DND-41 (cell line): ENCODE measurements at regions not wholly inside any gene's neighbourhood (a gene's known extent, or its start where the extent isn't known, plus 50 kb on each side); places are given as distances from the start of the nearest gene placed in this dataset.
"Not testable (repeated sequence)": the region's sequence is repeated elsewhere in the genome, so short reads cannot be mapped to it uniquely, and the experiment has no call there.

ENCODE experiments used
- EZH2 ChIP-seq: IDR thresholded peaks from 3 replicates; pipeline ENCODE4 v1.6.1; 2012; ENCODE audit warnings: borderline replicate concordance, low read depth, mild to moderate bottlenecking, moderate library complexity, low read length, inconsistent platforms; ENCODE audit not compliant: severe bottlenecking
- TF ChIP-seq, protein P1 (sequence below): IDR thresholded peaks from 2 replicates; pipeline ENCODE4 v1.5.1; 2012; ENCODE audit warnings: borderline replicate concordance, low read length, moderate library complexity, mild to moderate bottlenecking; ENCODE audit not compliant: poor library complexity, severe bottlenecking; ENCODE audit errors: extremely low read depth

DNA sequence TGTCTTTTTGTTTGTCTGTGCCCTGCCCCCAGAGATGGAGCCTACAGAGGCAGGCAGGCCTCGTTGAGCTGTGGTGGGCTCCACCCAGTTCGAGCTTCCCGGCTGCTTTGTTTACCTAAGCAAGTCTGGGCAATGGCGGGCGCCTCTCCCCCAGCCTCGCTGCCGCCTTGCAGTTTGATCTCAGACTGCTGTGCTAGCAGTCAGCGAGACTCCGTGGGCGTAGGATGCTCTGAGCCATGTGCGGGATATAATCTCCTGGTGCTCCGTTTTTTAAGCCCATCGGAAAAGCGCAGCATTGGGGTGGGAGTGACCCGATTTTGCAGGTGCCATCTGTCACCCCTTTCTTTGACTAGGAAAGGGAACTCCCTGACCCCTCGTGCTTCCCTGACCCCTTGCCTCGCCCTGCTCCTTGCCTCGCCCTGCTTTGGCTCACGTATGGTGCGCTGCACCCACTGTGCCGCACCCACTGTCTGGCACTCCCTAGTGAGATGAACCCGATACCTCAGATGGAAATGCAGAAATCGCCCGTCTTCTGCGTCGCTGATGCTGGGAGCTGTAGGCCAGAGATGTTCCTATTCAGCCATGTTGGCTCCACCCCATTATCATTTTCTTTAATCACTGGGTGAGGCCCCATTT is 269.0 kb upstream of the RBMS1 start:
- TF ChIP-seq, protein P1, sequence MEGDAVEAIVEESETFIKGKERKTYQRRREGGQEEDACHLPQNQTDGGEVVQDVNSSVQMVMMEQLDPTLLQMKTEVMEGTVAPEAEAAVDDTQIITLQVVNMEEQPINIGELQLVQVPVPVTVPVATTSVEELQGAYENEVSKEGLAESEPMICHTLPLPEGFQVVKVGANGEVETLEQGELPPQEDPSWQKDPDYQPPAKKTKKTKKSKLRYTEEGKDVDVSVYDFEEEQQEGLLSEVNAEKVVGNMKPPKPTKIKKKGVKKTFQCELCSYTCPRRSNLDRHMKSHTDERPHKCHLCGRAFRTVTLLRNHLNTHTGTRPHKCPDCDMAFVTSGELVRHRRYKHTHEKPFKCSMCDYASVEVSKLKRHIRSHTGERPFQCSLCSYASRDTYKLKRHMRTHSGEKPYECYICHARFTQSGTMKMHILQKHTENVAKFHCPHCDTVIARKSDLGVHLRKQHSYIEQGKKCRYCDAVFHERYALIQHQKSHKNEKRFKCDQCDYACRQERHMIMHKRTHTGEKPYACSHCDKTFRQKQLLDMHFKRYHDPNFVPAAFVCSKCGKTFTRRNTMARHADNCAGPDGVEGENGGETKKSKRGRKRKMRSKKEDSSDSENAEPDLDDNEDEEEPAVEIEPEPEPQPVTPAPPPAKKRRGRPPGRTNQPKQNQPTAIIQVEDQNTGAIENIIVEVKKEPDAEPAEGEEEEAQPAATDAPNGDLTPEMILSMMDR = not testable (repeated sequence)
- not testable (repeated sequence) for TF ChIP-seq EZH2
